ENCODE measurements at regions not wholly inside any gene's neighbourhood (a gene's known extent, or its start where the extent isn't known, plus 50 kb on each side); places are given as distances from the start of the nearest gene placed in this dataset.

- Histone ChIP-seq H3K4me3 (replicated peaks in 1 of 2; ENCODE audit: low read depth in 1 of 2, low read length in 2 of 2) (no peak overlapping the region), H3K4me2 (ENCODE audit: low read length) (no peak overlapping the region), H3K36me3 (ENCODE audit: control insufficient read depth in 1 of 2, insufficient read depth in 2 of 2, low read length in 2 of 2) (no peaks in the 10 kb centered on the region), H3K9ac (ENCODE audit: low read length) (no peak overlapping the region), H3K9me3 (ENCODE audit: control insufficient read depth in 1 of 2, insufficient read depth in 1 of 2, low read depth in 1 of 2, low read length in 2 of 2) (peaks cover 0 to 21% of the 10 kb centered on the region in 2 experiments; a peak in 2 of 4 replicates), H3K27me3 (ENCODE audit: insufficient read depth, low read length) (no peaks in the 10 kb centered on the region), H3K9me2 (ENCODE audit: insufficient read depth) (no peaks in the 10 kb centered on the region), H3K4me1 (ENCODE audit: control insufficient read depth in 1 of 2, insufficient read depth in 2 of 2, low read length in 2 of 2) (no peaks in the 10 kb centered on the region), H2AFZ (ENCODE audit: low read depth, low read length, poor library complexity, severe bottlenecking) (no peak overlapping the region), H4K20me1 (ENCODE audit: insufficient read depth) (no peaks in the 10 kb centered on the region), H3K79me2 (ENCODE audit: insufficient read depth, low read length) (no peaks in the 10 kb centered on the region), H3K27ac (ENCODE audit: low read depth, low read length) (no peak overlapping the region)
- TF ChIP-seq, protein P1, sequence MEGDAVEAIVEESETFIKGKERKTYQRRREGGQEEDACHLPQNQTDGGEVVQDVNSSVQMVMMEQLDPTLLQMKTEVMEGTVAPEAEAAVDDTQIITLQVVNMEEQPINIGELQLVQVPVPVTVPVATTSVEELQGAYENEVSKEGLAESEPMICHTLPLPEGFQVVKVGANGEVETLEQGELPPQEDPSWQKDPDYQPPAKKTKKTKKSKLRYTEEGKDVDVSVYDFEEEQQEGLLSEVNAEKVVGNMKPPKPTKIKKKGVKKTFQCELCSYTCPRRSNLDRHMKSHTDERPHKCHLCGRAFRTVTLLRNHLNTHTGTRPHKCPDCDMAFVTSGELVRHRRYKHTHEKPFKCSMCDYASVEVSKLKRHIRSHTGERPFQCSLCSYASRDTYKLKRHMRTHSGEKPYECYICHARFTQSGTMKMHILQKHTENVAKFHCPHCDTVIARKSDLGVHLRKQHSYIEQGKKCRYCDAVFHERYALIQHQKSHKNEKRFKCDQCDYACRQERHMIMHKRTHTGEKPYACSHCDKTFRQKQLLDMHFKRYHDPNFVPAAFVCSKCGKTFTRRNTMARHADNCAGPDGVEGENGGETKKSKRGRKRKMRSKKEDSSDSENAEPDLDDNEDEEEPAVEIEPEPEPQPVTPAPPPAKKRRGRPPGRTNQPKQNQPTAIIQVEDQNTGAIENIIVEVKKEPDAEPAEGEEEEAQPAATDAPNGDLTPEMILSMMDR (IDR thresholded peaks at IDR 0.05 in 2 of 3, conservative IDR thresholded peaks at IDR 0.05 in 1 of 3; ENCODE audit: borderline replicate concordance in 1 of 3, insufficient read depth in 1 of 3, low read depth in 2 of 3, low read length in 2 of 3): no peak
- TF ChIP-seq FOSL1 (IDR thresholded peaks at IDR 0.05; ENCODE audit: low read depth) (no peak), ZFX (IDR thresholded peaks at IDR 0.05) (no peak)
- ChIA-PET POLR2A (no interaction called here), CTCF (no interaction called here), RAD21 (ENCODE audit: low non-redundant PET in 1 of 2, low total read pairs in 2 of 2, uncharacterized antibody in 2 of 2, unreplicated experiment in 2 of 2) (no interaction called here)
- ATAC-seq (no peak), DNase-seq (ENCODE audit: low read depth, low spot score) (no peak)
- BruUV-seq (replicated peaks): no TSS peak
- intact Hi-C loops (cut with micrococcal nuclease): no loop called here
Observed at GRCh38 chr16:52076801-52077201, 470.1 kb downstream of the TOX3 start.

DNA sequence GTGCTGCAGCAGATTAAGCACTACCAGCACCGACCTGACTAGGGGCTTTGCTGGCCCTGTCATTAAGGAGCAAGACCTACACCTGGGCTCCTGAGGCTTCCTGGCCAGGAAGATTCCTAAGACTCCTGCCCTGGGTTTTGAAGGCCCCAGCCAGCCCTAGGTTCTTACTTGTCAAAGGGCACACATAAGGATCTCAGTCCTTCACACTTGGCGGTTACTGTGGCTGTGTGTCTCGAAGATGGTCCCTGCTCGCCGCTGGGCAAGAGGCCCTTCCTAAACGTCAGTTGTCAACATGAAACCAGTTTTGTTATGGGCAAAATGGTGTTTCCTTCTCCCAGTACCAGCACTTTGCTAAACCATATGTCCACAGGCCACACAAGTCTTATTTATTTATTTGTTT lies 470.6 kb downstream of the TOX3 start:
- no peak overlapping the region for H3K9ac ChIP-seq (ENCODE audit: low read length)
- TF ChIP-seq SRF (IDR thresholded peaks at IDR 0.05; ENCODE audit: low read depth) (no peak), CBX3 (IDR thresholded peaks at IDR 0.05; ENCODE audit: low read depth) (no peak), SP1 (IDR thresholded peaks at IDR 0.05; ENCODE audit: low read depth) (no peak), ZFX (IDR thresholded peaks at IDR 0.05) (no peak), SIN3A (IDR thresholded peaks at IDR 0.05; ENCODE audit: low read depth) (no peak), ELF1 (IDR thresholded peaks at IDR 0.05; ENCODE audit: borderline replicate concordance, low read depth) (no peak), TCF7L2 (IDR thresholded peaks at IDR 0.05; ENCODE audit: borderline replicate concordance, extremely low read depth, insufficient read depth, insufficient read length) (no peak), JUND (IDR thresholded peaks at IDR 0.05) (no peak), ZNF274 (IDR thresholded peaks at IDR 0.05; ENCODE audit: low read depth, low read length) (no peak), YY1 (IDR thresholded peaks at IDR 0.05; ENCODE audit: extremely low read depth, insufficient replicate concordance, low read depth, low read length) (no peak)
- TF ChIP-seq, protein P2, sequence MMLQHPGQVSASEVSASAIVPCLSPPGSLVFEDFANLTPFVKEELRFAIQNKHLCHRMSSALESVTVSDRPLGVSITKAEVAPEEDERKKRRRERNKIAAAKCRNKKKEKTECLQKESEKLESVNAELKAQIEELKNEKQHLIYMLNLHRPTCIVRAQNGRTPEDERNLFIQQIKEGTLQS (IDR thresholded peaks at IDR 0.05): no peak
- TF ChIP-seq, protein P3, sequence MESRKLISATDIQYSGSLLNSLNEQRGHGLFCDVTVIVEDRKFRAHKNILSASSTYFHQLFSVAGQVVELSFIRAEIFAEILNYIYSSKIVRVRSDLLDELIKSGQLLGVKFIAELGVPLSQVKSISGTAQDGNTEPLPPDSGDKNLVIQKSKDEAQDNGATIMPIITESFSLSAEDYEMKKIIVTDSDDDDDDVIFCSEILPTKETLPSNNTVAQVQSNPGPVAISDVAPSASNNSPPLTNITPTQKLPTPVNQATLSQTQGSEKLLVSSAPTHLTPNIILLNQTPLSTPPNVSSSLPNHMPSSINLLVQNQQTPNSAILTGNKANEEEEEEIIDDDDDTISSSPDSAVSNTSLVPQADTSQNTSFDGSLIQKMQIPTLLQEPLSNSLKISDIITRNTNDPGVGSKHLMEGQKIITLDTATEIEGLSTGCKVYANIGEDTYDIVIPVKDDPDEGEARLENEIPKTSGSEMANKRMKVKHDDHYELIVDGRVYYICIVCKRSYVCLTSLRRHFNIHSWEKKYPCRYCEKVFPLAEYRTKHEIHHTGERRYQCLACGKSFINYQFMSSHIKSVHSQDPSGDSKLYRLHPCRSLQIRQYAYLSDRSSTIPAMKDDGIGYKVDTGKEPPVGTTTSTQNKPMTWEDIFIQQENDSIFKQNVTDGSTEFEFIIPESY (IDR thresholded peaks at IDR 0.05; ENCODE audit: extremely low read depth, insufficient replicate concordance, low read length): no peak
- no peak overlapping the region for H3K4me3 ChIP-seq (replicated peaks in 1 of 2; ENCODE audit: low read depth in 1 of 2, low read length in 2 of 2)
- H3K4me1 ChIP-seq (ENCODE audit: control insufficient read depth in 1 of 2, insufficient read depth in 2 of 2, low read length in 2 of 2): no peaks in the 10 kb centered on the region
- H3K27me3 ChIP-seq (ENCODE audit: insufficient read depth, low read length): no peaks in the 10 kb centered on the region
- H3K9me2 ChIP-seq (ENCODE audit: insufficient read depth): no peaks in the 10 kb centered on the region
- no peaks in the 10 kb centered on the region for H3K79me2 ChIP-seq (ENCODE audit: insufficient read depth, low read length)
- no TSS peak for BruUV-seq (replicated peaks)
- no peak for ATAC-seq
- ChIA-PET CTCF (no interaction called here), RAD21 (ENCODE audit: low non-redundant PET in 1 of 2, low total read pairs in 2 of 2, uncharacterized antibody in 2 of 2, unreplicated experiment in 2 of 2) (no interaction called here), POLR2A (no interaction called here)
- no peak for DNase-seq (ENCODE audit: low read depth, low spot score)
- no peaks in the 10 kb centered on the region for H3K36me3 ChIP-seq (ENCODE audit: control insufficient read depth in 1 of 2, insufficient read depth in 2 of 2, low read length in 2 of 2)
- H2AFZ ChIP-seq (ENCODE audit: low read depth, low read length, poor library complexity, severe bottlenecking): no peak overlapping the region
- H4K20me1 ChIP-seq (ENCODE audit: insufficient read depth): no peaks in the 10 kb centered on the region
- no peak overlapping the region for H3K4me2 ChIP-seq (ENCODE audit: low read length)
- peaks cover 0 to 16% of the 10 kb centered on the region in 2 experiments; a peak in 2 of 4 replicates for H3K9me3 ChIP-seq (ENCODE audit: control insufficient read depth in 1 of 2, insufficient read depth in 1 of 2, low read depth in 1 of 2, low read length in 2 of 2)
- H3K27ac ChIP-seq (ENCODE audit: low read depth, low read length): no peak overlapping the region
- intact Hi-C loops (cut with micrococcal nuclease): no loop called here
